HL-60 (cell line): ENCODE measurements at regions not wholly inside any gene's neighbourhood (a gene's known extent, or its start where the extent isn't known, plus 50 kb on each side); places are given as distances from the start of the nearest gene placed in this dataset.

Experiments used
- DNase-seq, 2 experiments: peaks; one replicate each; pipeline ENCODE4 v3.0.0-alpha.2; 2010 to 2020; ENCODE audit warnings: low read depth in 1 of 2, low spot score in 1 of 2
- H3K27ac ChIP-seq: fragments of 250-450 bp; sonication (Bioruptor Pico); replicated peaks from 2 replicates; pipeline ENCODE4 v1.5.1; 2020; ENCODE audit warnings: mild to moderate bottlenecking, moderate library complexity
- H3K27me3 ChIP-seq: fragments of 250-450 bp; sonication (Bioruptor Pico); 2 replicates; pipeline ENCODE4 v1.5.1; 2021; ENCODE audit warnings: mild to moderate bottlenecking, moderate library complexity; ENCODE audit not compliant: insufficient read depth, poor library complexity, severe bottlenecking
- H3K4me3 ChIP-seq: replicated peaks from 2 replicates; pipeline ENCODE4 v1.5.1; 2011; ENCODE audit warnings: mild to moderate bottlenecking, control low read depth, low read length; ENCODE audit not compliant: insufficient read depth
- GABPA ChIP-seq: IDR thresholded peaks from 2 replicates; pipeline ENCODE4 v1.6.1; 2012; ENCODE audit warnings: low read depth
- POLR2AphosphoS5 ChIP-seq: IDR thresholded peaks from 2 replicates; pipeline ENCODE4 v1.6.1; 2012; ENCODE audit warnings: low read depth
- REST ChIP-seq: IDR thresholded peaks from 2 replicates; pipeline ENCODE4 v1.6.1; 2012; ENCODE audit warnings: low read depth; ENCODE audit not compliant: insufficient replicate concordance
- SPI1 ChIP-seq: IDR thresholded peaks from 2 replicates; pipeline ENCODE4 v1.6.1; 2012; ENCODE audit warnings: low read depth, mild to moderate bottlenecking, borderline replicate concordance
- TF ChIP-seq, protein P1 (sequence below): IDR thresholded peaks from one replicate; pipeline ENCODE4 v1.5.1; 2011; ENCODE audit warnings: low read length, control low read depth, inconsistent platforms; ENCODE audit not compliant: insufficient read depth

DNA sequence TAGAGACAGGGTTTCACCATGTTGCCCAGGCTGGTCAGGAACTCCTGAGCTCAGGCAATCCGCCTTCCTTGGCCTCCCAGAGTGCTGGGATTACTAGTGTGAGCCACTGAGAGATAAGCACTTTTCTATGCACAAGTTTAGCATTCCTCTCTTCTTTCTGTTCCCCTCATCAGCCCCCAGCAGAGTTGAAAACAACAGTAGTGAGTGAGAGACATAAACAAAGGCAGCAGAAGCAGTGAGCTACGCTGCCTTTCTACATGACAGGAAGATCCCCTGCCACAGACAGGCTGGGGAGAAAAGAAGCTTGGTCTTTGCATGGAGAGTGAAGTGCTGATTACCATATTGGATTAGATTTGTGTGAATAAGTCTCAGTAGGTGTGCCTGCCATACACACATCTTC is 392.0 kb upstream of the KIRREL3 start:
- TF ChIP-seq, protein P1, sequence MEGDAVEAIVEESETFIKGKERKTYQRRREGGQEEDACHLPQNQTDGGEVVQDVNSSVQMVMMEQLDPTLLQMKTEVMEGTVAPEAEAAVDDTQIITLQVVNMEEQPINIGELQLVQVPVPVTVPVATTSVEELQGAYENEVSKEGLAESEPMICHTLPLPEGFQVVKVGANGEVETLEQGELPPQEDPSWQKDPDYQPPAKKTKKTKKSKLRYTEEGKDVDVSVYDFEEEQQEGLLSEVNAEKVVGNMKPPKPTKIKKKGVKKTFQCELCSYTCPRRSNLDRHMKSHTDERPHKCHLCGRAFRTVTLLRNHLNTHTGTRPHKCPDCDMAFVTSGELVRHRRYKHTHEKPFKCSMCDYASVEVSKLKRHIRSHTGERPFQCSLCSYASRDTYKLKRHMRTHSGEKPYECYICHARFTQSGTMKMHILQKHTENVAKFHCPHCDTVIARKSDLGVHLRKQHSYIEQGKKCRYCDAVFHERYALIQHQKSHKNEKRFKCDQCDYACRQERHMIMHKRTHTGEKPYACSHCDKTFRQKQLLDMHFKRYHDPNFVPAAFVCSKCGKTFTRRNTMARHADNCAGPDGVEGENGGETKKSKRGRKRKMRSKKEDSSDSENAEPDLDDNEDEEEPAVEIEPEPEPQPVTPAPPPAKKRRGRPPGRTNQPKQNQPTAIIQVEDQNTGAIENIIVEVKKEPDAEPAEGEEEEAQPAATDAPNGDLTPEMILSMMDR, result no peak
- TF ChIP-seq REST (no peak), POLR2AphosphoS5 (no peak), GABPA (no peak), SPI1 (no peak)
- no peak overlapping the region for H3K4me3 ChIP-seq
- no peak overlapping the region for H3K27ac ChIP-seq
- no peaks in the 10 kb centered on the region for H3K27me3 ChIP-seq
- DNase-seq, result no peak

- TF ChIP-seq REST (no peak), SPI1 (no peak), GABPA (no peak), POLR2AphosphoS5 (no peak)
- TF ChIP-seq, protein P1, result no peak
- no peak for DNase-seq
- Histone ChIP-seq H3K27ac (no peak overlapping the region), H3K27me3 (no peaks in the 10 kb centered on the region), H3K4me3 (no peak overlapping the region)
These were observed 389.9 kb upstream of the KIRREL3 start for GRCh38 chr11:127390465-127390864.

GRCh38 chr11:127385071-127385470 is 384.5 kb upstream of the KIRREL3 start:
- TF ChIP-seq POLR2AphosphoS5, result no peak
- TF ChIP-seq, protein P1, result no peak
- TF ChIP-seq REST, result no peak
- TF ChIP-seq SPI1, result no peak
- no peak for TF ChIP-seq GABPA
- no peak overlapping the region for H3K27ac ChIP-seq
- H3K27me3 ChIP-seq, result no peaks in the 10 kb centered on the region
- DNase-seq, result no peak
- H3K4me3 ChIP-seq, result no peak overlapping the region
